ENCODE measurements at regions not wholly inside any gene's neighbourhood (a gene's known extent, or its start where the extent isn't known, plus 50 kb on each side); places are given as distances from the start of the nearest gene placed in this dataset.

DNA sequence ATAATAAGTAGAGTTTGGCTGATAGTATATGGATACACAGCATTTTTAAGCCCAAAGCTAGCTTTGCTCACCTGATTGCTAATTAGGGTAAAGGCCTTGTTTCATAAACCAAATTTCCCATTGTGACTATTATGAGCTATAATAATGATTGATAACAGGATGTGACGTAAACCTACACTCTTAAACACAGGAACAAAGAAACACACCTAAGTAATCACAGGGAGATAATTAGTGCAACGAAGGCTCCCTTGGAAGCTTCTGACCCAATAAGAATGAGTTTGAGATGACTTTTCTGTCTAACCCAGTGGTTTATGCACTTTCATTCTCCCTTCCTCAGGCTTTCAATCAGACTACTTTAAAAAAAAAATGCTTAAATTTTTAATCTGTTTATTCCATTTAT lies 683.2 kb downstream of the SATB2 start:
- Histone ChIP-seq H3K36me3 (ENCODE audit: control insufficient read depth, insufficient read depth, low read length) (no peaks in the 10 kb centered on the region), H3K27ac (ENCODE audit: low read depth, low read length) (no peak overlapping the region), H3K9me3 (ENCODE audit: control insufficient read depth, low read length) (no peaks in the 10 kb centered on the region), H3K4me3 (ENCODE audit: low read length) (no peak overlapping the region), H3K9ac (ENCODE audit: extremely low read depth, low read length, poor library complexity, severe bottlenecking) (no peak overlapping the region), H3K4me1 (ENCODE audit: control insufficient read depth, insufficient read depth, low read length) (peaks cover 4% of the 10 kb centered on the region), H3K27me3 (ENCODE audit: control insufficient read depth, insufficient read depth, low read length, poor library complexity, severe bottlenecking) (no peaks in the 10 kb centered on the region)
- Mint-ChIP-seq H3K4me1 (peaks cover 9% of the 10 kb centered on the region), H3K36me3 (ENCODE audit: low read depth) (no peaks in the 10 kb centered on the region), H3K27ac (no peak overlapping the region), H3K9me3 (no peaks in the 10 kb centered on the region), H3K4me3 (no peak overlapping the region), H3K27me3 (ENCODE audit: insufficient read depth) (no peaks in the 10 kb centered on the region)
- no peak for DNase-seq
- 79 to 88% methylated on average over 1 of the region's 2 CpGs for WGBS, 2 experiments (ENCODE audit: insufficient coverage in 1 of 2, insufficient read length in 1 of 2)
- no peak for TF ChIP-seq CTCF (conservative IDR thresholded peaks at IDR 0.05)

DNA sequence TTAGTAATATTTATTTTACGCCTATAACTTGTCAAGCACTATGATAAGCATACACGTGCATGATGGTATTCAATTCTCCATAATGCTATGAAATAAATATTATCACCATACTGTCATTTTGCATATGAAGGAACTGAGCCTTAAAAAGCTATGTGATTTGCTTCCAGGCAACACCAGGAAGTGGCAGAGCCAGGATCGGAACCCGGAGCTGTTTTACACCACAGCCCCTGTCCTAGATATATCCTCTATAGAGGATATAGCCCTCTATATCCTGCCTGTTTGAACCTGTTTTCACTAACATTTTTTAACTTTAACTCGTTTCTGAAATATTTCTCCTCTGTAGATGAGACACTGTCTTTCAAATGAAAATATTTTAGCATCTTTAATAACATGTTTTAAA lies 690.0 kb downstream of the SATB2 start:
- H3K27me3 Mint-ChIP-seq (ENCODE audit: insufficient read depth), result no peaks in the 10 kb centered on the region
- Histone ChIP-seq H3K27me3 (ENCODE audit: control insufficient read depth, insufficient read depth, low read length, poor library complexity, severe bottlenecking) (no peaks in the 10 kb centered on the region), H3K4me3 (ENCODE audit: low read length) (no peak overlapping the region), H3K9me3 (ENCODE audit: control insufficient read depth, low read length) (no peaks in the 10 kb centered on the region), H3K9ac (ENCODE audit: extremely low read depth, low read length, poor library complexity, severe bottlenecking) (no peak overlapping the region), H3K27ac (ENCODE audit: low read depth, low read length) (no peak overlapping the region), H3K4me1 (ENCODE audit: control insufficient read depth, insufficient read depth, low read length) (peaks cover under 1% of the 10 kb centered on the region), H3K36me3 (ENCODE audit: control insufficient read depth, insufficient read depth, low read length) (no peaks in the 10 kb centered on the region)
- H3K27ac Mint-ChIP-seq, result no peak overlapping the region
- no peak overlapping the region for H3K4me3 Mint-ChIP-seq
- no peaks in the 10 kb centered on the region for H3K9me3 Mint-ChIP-seq
- peaks cover 3% of the 10 kb centered on the region for H3K4me1 Mint-ChIP-seq
- no peak for DNase-seq
- TF ChIP-seq CTCF (conservative IDR thresholded peaks at IDR 0.05), result no peak
- H3K36me3 Mint-ChIP-seq (ENCODE audit: low read depth), result no peaks in the 10 kb centered on the region
- WGBS, 2 experiments (ENCODE audit: insufficient coverage in 1 of 2, insufficient read length in 1 of 2), result 99 to 100% methylated on average over 2 to 5 of the region's 5 CpGs

DNA sequence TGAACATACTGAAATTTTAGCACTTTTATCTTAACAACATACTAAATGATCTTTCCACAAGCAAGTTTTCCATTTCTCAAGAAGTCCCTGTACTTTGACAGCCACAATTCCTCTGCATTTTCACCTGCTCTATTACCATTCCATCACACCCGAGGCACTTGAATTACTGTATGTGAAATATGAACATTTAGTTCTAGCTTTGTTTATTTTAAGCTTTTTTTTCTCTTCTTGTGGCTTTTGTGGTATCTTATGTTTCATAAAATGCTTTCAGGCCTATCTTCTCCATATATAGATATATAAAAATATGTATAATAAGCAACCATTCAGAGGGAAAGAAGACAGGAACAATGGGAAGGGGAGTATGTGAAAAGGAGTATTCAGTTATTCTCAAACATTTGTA lies 693.9 kb downstream of the SATB2 start:
- TF ChIP-seq CTCF (conservative IDR thresholded peaks at IDR 0.05), result no peak
- H3K9ac ChIP-seq (ENCODE audit: extremely low read depth, low read length, poor library complexity, severe bottlenecking), result no peak overlapping the region
- no peak overlapping the region for H3K27ac Mint-ChIP-seq
- peaks cover 3% of the 10 kb centered on the region for H3K4me1 Mint-ChIP-seq
- H3K4me3 Mint-ChIP-seq, result no peak overlapping the region
- no peaks in the 10 kb centered on the region for H3K27me3 Mint-ChIP-seq (ENCODE audit: insufficient read depth)
- no peaks in the 10 kb centered on the region for H3K27me3 ChIP-seq (ENCODE audit: control insufficient read depth, insufficient read depth, low read length, poor library complexity, severe bottlenecking)
- no peak overlapping the region for H3K27ac ChIP-seq (ENCODE audit: low read depth, low read length)
- DNase-seq, result no peak
- no peaks in the 10 kb centered on the region for H3K36me3 Mint-ChIP-seq (ENCODE audit: low read depth)
- no CpG with 5 or more reads among the region's 1 CpG for WGBS, 2 experiments (ENCODE audit: insufficient coverage in 1 of 2, insufficient read length in 1 of 2)
- H3K4me1 ChIP-seq (ENCODE audit: control insufficient read depth, insufficient read depth, low read length), result peaks cover 3% of the 10 kb centered on the region
- H3K9me3 Mint-ChIP-seq, result no peaks in the 10 kb centered on the region
- H3K36me3 ChIP-seq (ENCODE audit: control insufficient read depth, insufficient read depth, low read length), result no peaks in the 10 kb centered on the region
- no peaks in the 10 kb centered on the region for H3K9me3 ChIP-seq (ENCODE audit: control insufficient read depth, low read length)
- H3K4me3 ChIP-seq (ENCODE audit: low read length), result no peak overlapping the region

Measured in endodermal cell (in vitro differentiated cells).